ENCODE measurements at regions not wholly inside any gene's neighbourhood (a gene's known extent, or its start where the extent isn't known, plus 50 kb on each side); places are given as distances from the start of the nearest gene placed in this dataset.

DNA sequence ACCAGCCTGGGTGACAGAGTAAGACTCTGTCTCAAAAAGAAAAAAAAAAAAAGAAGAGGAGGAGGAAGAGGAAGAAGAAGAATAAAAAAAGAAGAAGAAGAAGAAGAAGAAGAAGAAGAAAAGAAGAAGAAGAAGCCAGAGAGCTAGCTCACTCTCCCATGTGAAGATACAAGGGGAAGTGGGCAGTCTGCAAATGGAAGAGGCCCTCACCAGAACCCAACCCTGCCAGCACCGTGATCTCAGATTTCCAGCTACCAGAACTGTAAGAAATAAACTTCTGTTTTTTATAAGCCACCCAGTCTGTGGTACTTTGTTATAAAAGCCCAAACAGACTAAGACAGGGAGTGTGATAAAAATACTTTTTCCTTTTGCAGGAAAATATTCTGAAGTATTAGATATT lies 130.7 kb downstream of the ETNK1 start:
- TF ChIP-seq, protein P1, sequence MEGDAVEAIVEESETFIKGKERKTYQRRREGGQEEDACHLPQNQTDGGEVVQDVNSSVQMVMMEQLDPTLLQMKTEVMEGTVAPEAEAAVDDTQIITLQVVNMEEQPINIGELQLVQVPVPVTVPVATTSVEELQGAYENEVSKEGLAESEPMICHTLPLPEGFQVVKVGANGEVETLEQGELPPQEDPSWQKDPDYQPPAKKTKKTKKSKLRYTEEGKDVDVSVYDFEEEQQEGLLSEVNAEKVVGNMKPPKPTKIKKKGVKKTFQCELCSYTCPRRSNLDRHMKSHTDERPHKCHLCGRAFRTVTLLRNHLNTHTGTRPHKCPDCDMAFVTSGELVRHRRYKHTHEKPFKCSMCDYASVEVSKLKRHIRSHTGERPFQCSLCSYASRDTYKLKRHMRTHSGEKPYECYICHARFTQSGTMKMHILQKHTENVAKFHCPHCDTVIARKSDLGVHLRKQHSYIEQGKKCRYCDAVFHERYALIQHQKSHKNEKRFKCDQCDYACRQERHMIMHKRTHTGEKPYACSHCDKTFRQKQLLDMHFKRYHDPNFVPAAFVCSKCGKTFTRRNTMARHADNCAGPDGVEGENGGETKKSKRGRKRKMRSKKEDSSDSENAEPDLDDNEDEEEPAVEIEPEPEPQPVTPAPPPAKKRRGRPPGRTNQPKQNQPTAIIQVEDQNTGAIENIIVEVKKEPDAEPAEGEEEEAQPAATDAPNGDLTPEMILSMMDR (IDR thresholded peaks at IDR 0.05): no peak
- no peak for TF ChIP-seq POLR2A (IDR thresholded peaks at IDR 0.05)
